ENCODE measurements at regions not wholly inside any gene's neighbourhood (a gene's known extent, or its start where the extent isn't known, plus 50 kb on each side); places are given as distances from the start of the nearest gene placed in this dataset.

GRCh38 chr7:155882596-155882995, 70.3 kb upstream of the SHH start:
- no peak for TF ChIP-seq PAX5 (IDR thresholded peaks at IDR 0.05; ENCODE audit: insufficient read depth, low read length, severe bottlenecking)
- no peak for TF ChIP-seq POU2F2 (IDR thresholded peaks at IDR 0.05; ENCODE audit: low read depth, low read length)
- TF ChIP-seq POLR2AphosphoS5 (IDR thresholded peaks at IDR 0.05; ENCODE audit: low read depth, low read length), result no peak
- TF ChIP-seq POLR2A (IDR thresholded peaks at IDR 0.05; ENCODE audit: low read depth, low read length), result no peak
- no peak for TF ChIP-seq TAF1 (IDR thresholded peaks at IDR 0.05; ENCODE audit: low read depth, low read length)
- no peak for TF ChIP-seq SPI1 (IDR thresholded peaks at IDR 0.05; ENCODE audit: low read depth, low read length)
